GM21786 (cell line): ENCODE measurements at regions not wholly inside any gene's neighbourhood (a gene's known extent, or its start where the extent isn't known, plus 50 kb on each side); places are given as distances from the start of the nearest gene placed in this dataset.
A peak's percentile ranks its signal among the peaks of the same experiment; 100 is the strongest.

Source experiments
- ATAC-seq: cut with Tn5 transposase; IDR thresholded peaks from one replicate; pipeline ENCODE4 v1.9.1; 2021; ENCODE audit not compliant: unreplicated experiment

DNA sequence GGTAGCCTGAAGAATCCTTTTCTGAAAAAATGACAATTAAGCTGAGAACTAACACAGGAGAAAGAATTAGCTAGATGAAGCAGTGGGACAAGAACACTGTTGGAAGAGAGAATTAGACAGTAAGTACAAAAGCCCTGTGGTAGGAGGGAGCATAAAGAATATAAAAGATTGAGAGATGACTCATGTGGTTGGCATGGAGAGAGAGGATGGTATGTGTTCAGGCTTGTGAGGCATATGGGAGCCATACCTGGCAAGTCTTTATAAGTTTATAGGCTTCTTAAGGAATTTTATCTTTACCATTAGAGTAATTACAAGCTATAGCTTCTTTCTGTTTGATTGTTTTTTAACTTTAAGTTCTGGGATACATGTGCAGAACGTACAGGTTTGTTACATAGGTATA lies 325.0 kb downstream of the ARL6IP6 start:
- no peak for ATAC-seq

DNA sequence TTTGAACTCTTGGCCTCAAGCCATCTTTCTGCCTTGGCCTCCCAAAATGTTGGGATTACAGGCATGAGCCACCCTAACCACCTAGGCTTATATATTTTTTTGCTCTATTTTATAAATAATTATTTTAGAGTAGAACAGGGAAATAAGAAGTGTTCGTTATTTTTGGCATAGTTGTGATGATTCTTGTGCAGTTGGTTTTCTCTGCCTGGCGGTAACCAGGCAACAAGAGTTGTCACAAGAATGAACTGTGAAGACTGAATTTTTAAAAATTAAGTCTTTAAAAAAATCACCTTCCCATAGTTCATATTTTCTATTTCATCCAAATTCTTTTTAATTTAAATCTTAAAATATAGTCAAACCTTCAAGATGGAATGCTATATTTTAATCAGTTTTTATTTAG lies 310.2 kb downstream of the ARL6IP6 start:
- no peak for ATAC-seq

DNA sequence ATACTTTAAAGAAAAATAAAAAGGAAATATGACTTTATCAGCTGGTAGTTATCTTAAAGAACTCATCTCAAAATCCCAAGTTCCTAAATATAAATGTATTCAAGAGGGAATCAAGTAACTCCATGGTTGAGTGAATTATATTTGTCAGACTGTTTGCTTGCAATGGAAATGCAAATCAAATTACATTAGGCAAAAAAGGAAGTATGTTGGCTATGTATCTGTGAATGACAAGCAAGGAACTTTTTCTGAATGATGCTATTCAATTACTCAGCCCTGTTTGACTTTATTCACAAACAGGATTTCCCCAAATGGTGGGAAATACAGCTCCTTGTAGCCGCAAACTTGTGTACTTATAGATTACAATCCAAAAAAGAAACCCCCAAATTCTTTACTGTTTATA lies 309.1 kb downstream of the ARL6IP6 start:
- ATAC-seq, result no peak

DNA sequence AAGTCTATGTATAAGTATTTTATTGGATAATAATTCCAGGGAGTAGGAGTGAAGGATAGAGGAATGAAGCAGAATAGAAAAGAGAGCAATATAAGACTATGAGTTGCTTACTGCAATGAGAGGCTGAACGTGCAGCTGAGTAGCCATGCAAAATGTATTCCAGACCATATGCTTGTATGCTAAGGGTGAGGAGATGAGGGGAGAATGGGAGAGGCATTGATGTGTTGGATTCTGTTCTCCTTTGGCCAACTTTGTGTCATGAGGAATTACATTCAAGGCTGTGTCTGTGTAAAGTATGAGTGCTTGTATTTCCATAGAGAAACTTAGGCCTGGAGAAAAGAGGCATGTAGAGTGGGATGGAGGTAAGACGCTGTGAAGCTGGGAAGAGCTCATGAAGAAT lies 301.8 kb downstream of the ARL6IP6 start:
- ATAC-seq, result no peak

DNA sequence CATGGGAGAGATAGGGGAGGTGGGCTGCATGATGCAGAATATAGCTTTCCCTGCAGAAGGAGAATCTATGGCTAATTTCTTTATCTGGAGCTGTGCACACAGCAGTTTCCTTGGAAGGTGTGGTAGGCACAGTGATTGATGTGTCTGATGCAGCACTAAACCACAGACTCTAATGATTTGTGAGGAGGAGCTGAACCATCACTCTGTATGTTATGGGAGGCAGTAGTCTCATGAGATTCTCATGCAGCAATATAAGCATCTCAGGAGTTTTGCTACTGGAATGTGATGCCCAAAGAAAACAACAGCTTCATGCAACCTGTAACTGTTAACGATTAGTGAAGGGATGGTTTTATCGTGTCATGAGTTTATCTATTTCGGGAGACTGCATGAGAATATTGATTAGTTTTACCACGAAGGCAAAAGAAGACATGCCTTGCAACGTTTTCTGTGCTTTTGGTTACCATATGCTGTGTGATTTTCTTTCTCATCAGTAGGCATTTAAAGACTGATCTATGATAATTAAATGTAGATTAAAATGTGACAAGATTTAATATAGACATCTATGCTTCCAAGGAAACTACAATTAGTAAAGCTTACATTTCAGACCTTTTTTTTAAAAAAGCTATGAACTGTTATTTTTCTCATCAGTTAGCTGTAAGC lies 286.8 kb downstream of the ARL6IP6 start:
- peak; percentile 28 for ATAC-seq

DNA sequence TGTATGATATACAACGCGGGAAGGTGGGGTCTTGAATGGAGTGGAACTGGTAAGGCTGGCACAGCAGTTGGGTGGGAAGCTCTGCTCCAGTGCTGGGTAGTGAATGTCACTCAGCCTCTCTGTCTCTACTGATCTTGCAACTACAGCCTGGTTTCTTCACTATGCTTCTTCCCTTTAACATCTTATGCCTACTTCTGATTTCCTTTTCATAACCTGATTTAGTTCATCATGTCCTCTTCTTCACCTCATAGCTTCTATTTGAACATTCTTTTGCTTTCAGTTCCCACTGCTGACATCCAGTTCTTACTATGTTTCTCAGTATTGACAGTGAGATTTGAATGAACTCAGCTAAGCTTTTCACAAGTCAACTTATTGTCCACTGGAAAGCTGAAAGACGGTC lies 286.2 kb downstream of the ARL6IP6 start:
- ATAC-seq, result peak; percentile 61

DNA sequence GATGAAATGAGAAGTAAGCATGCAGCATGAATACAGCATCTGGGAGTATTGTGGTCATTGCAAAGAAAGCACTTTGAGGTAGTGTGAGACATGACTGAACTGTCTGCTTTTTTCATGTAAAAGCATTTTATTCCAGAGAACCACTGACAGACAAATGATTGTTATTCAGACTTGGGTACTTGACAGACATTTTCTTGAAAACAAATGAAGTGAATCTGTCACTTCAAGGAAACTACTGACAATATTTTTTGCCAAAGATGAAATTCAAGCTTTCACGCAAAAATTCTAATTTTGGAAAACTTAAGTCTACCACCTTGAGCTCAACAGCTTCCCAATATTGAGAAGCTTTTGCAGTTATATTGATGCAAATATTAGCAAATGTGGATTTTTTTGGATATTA lies 255.7 kb downstream of the ARL6IP6 start:
- no peak for ATAC-seq

DNA sequence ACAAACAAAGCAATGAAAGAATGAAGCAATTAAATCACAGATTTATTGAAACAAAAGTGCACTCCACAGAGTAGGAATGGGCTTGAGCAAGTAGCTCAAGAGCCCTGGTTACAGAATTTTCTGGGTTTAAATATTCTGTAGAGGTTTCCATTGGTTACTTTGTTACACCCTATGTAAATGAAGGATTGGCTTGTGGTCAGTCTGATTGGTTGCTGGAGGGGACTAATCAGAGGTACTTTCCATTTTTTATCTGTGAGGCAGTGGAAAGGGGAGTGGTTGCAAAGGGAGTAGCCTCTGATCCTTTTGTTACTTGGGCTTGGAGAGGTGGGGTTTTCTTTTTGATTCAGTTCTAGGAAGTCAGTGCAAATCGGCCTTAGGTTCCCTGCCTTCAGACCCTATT lies 253.3 kb downstream of the ARL6IP6 start:
- ATAC-seq, result no peak

DNA sequence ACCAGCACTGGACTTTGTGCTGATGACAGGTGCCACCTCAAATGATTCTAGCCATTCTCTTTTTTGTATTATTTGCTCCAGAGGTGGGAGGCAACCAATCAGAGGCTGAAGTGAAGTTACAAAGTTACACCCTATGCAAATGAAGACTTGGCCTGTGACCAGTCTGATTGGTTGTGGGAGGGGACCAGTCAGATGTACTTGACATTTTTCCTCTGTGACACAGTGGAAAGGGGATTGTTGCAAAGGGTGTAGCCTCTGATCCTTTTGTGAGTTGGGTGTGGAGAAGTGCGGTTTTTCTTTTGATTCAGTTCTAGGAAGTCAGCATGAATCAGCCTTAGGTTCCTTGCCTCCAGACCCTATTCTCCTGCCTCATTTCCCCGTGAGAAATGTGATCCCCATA lies 244.0 kb downstream of the ARL6IP6 start:
- no peak for ATAC-seq

DNA sequence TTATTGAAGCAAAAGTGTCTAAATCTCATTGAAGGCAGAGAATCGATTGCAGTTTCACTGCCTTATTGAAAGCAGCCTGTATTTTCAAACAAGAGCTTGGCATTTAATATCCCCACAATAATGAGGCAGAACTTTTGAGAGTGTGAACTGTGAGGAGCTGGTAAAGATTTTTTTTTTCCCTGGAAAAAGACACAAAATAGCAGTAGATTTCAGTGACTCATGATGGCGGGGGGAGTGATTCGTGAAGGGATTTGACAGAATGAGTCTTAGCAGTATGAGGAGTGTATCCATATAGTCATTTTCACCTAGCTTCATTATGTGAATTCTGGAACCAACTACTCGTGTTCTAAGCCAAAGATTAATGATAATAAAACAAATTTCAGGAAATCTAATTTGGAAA lies 242.9 kb downstream of the ARL6IP6 start:
- ATAC-seq, result no peak

DNA sequence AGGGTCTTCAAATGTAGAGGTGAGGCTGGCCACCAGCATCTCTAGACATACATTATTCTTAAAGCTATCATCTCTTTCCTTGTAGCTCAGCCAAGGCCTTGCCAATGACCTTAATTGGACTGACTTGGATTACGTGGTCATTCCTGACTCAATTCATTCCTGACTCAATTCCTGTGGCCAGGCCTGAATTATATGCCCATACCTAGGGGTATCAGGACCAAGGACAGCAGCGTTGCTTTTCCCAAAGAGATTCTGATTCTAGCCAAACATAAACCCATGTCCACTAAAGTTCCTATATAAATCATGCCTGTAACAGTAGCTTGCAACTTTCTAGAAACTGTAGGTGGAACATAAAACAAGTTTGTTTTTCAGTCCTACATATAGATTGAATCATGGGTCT lies 231.7 kb downstream of the ARL6IP6 start:
- ATAC-seq, result no peak

DNA sequence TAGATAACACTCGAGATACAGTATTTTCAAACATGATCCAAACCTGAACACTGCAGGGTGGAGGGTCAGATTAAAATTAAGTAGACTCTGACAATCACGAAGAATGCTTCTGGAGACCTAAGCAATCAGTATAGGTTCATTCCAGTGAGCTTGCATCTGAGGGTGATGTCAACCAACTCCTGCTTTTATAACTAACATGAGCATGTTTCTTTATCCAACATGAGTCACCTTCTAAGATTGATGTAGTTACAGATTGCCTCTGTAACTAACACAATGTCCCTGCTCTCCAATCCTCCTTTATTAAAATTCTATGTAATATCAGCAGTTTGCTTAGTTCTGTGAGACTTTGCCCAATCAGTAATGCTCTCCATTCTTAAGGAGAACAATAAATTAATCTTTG lies 225.7 kb downstream of the ARL6IP6 start:
- no peak for ATAC-seq

DNA sequence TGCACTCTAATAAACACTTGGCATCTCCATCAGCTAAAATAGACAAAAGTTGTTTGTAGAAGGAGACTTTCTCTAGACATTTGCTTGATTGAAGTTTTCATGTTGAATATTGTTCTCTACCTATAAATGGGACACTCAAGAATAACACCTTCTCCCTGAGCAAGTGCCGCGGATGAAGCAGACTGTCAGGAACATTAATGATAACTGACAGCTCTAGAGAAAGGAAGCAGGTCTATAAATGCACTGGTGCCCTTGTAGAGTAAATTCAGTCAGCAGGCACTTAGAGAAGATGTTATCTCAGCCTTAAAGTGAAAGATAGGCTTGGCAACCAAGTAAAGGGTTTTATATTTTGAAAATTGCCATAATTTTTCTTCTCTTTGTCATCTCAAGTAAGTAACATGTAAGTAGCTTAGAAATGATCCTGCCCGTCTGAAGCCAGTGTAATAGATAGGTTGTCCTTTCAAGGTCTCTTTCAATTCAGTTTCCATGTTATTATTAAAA lies 224.6 kb downstream of the ARL6IP6 start:
- no peak for ATAC-seq

DNA sequence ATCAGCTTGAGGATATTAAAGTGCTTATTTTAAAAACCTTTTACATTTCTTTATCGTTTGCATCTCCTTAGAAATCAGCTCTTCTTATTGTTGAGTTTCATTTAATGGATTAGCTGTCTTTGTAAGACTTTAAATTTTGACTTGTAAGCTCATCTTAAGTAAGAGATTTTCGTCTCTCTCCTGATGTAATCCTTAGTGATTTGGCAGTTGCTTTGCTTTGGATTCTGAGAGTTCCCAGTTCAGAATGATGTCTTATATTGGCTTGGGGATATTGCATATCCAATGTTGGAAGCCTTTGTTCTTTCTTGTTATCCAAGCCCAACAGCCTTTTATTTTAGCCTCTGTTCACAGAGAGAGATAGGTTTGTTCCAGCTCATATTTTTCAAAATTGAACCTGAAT lies 212.1 kb downstream of the ARL6IP6 start:
- ATAC-seq, result no peak

DNA sequence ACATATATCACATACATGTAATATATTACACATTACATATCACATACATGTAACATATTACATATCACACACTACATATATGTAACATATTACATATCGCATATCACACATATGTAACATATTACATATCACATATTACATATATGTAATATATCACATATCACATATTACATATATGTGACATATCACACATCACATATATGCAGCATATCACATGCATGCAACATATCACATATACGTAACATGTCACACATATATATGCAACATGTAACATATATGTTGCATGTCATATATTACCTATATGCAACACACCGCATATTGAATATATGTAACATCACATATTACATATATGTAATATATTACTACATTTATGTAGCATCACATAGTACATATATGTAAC lies 211.2 kb downstream of the ARL6IP6 start:
- ATAC-seq, result no peak

DNA sequence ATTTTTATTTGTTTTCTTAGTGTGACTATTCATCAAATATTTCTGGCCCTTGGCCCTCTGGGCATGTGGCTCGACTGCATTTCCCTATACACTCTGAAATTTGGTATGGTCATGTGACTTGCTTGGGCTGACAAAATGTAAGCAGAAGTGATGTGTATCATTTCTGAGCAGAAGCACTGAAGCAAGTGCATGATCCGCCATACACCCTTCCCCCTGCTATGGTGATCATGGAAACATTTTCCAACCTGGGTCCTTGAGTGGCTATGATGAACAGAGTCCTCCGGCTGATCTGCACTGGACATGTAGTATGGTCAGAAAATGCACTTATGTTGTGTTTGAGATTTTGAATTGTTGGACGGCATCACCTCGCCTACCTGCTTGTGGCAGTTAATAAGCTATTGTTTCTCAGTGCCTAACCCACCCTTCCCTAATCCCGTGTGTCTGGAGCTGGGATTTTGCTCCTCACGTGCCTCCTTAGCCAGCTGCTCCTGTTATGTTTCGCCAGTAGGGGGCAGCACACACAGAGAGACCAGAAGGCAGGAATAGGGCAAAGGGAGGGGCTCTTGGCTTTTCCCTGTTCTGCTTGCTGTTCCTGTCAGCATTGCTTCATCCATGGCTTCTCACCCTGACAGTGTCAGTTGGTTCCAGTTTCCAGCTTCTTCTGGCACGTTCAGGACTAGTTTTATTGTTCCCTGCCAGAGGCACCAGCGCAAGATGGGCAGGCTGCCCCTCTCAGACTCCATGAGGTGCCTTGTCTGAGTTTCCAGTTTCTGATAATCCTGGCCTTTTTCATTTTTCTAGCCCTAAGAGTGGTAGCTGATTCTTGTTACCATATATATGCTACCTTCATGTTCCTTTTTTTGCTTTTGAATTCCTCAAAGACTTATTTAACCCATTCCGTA lies 207.4 kb downstream of the ARL6IP6 start:
- ATAC-seq, result peak; percentile 87

DNA sequence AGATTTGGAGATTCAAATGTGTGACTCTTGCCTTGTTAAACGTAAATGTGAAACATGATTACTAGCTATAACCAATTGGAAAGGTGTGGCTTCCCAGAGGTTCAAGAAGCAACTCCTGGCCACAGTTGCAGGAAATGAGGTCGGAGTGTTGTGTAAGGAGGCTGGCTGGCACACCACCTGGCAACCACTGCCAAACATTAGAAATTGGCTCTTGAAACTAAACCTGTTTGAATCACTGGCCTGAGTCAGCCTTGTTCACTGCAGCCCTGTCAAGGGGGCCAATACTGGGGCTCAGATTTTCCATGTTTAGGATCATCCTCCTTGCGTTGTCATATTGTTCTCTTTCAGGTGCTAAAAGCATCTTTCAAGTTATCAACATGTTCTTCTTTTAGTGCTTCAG lies 206.3 kb downstream of the ARL6IP6 start:
- ATAC-seq, result no peak

DNA sequence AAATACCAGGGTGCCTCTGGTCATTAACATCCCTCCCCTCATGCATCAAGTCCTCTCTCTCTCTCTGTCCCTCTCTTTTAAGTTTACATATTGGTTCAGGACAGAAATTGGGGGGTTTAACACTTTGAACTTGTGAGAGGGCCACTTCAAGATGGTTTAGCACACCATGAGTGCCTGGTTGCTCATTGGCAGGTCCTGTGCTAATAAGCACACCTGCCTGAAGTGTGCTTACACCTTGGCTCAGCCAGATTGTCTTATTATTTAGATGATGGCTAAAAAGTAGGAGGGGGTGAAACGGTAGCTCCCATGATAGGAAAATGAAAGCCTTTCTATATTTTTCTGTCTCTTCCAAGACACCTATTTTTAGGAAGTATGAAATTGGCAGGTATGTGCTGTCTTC lies 205.8 kb downstream of the ARL6IP6 start:
- no peak for ATAC-seq

DNA sequence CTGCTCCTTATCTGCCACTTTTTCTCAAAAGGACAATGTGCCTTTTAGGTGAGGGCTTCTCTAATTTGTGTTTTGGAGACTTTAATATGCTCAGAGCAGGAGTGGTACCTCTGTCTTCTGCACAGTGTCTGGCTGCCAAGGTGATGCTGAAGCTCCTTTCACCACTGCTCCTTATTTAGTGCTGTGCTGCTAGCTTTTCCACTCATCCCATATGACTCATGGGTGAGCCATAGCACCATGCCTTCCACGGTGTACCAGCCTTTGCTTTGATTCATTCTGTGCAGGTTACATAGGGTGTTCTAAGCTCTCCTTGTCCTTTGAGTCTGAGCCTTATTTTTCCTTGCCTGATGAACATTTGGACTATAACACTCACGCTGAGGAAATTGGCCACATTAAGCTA lies 202.4 kb downstream of the ARL6IP6 start:
- no peak for ATAC-seq

DNA sequence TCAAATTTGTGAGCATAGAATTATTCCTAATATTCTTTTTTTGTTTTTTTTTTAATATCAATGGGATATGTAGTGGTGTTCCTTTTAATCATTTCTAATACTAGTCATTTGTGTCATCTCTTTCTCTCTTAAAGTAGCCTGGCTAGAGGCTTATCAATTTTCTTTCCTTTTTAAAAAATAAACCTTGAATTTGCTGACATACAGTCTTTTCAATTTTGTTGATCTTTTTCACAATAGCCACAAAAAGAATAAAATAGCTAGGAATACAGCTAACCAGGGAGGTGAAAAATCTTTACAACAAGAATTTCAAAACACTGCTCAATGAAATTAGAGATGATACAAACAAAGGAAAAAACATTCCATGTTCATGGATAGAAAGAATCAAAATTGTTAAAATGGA lies 192.6 kb downstream of the ARL6IP6 start:
- ATAC-seq, result no peak

DNA sequence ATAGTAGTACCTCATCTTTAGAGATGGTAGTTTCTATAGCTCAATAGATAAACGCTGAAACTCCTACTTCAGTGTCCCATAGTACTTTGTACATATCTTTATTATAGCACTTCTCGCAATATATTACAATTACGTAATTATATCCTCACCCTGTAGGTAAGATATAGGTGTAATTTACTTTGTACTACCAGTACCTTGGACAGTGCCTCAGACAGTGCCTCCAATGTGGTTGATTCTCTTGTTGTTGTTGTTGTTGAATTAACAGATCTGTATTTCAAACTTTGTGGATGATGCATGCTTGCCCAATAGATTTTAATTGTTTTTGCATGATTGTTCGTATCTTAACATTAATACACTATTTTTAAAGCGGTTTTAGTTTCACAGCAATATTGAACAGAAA lies 188.6 kb downstream of the ARL6IP6 start:
- ATAC-seq, result no peak

DNA sequence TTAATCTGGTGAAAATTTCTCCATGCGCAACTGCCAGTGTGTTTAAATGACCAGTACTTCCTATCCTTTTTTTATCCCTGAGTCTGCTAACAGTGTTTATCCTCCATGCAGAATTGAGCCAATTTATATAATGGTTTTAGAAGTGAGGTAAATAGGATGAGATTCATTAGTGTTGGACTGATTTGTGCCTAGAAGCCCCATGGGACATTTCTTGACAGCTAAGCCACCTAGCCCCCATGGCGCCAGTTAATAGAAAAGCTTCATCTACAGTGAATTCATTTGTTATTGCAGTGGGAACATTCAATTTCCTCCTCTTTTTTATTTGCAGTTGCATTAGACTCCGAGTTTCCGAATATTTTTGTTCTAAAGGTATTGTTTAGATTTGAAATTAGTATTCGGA lies 175.6 kb downstream of the ARL6IP6 start:
- no peak for ATAC-seq
